Glomerular visceral epithelial cell (primary cell): ENCODE measurements at regions not wholly inside any gene's neighbourhood (a gene's known extent, or its start where the extent isn't known, plus 50 kb on each side); places are given as distances from the start of the nearest gene placed in this dataset.
A peak's percentile ranks its signal among the peaks of the same experiment; 100 is the strongest.
"Not testable (repeated sequence)": the region's sequence is repeated elsewhere in the genome, so short reads cannot be mapped to it uniquely, and the experiment has no call there.

Experiments used
- DNase-seq: peaks from one replicate; pipeline ENCODE4 v3.0.0-alpha.2; 2016; ENCODE audit errors: extremely low spot score

GRCh38 chr18:45342166-45342565 is 273.1 kb upstream of the SLC14A2 start:
- DNase-seq, result no peak

- DNase-seq, result no peak
These were observed 272.6 kb upstream of the SLC14A2 start for GRCh38 chr18:45342653-45343052.

GRCh38 chr18:45343365-45343764 is 271.9 kb upstream of the SLC14A2 start:
- no peak for DNase-seq

- not testable (repeated sequence) for DNase-seq
These were observed 270.6 kb upstream of the SLC14A2 start for GRCh38 chr18:45344680-45345079.

GRCh38 chr18:45349019-45349418 is 266.3 kb upstream of the SLC14A2 start:
- DNase-seq, result no peak

- no peak for DNase-seq
These were observed 265.8 kb upstream of the SLC14A2 start for GRCh38 chr18:45349467-45349866.

- no peak for DNase-seq
These were observed 264.7 kb upstream of the SLC14A2 start for GRCh38 chr18:45350404-45351156.

GRCh38 chr18:45352874-45353273 is 262.4 kb upstream of the SLC14A2 start:
- DNase-seq, result no peak

GRCh38 chr18:45353530-45353929 is 261.7 kb upstream of the SLC14A2 start:
- DNase-seq, result no peak

- no peak for DNase-seq
These were observed 259.2 kb upstream of the SLC14A2 start for GRCh38 chr18:45355944-45356520.

GRCh38 chr18:45357686-45358470 is 257.4 kb upstream of the SLC14A2 start:
- no peak for DNase-seq

- DNase-seq, result peak; percentile 31
These were observed 255.8 kb upstream of the SLC14A2 start for GRCh38 chr18:45359275-45360009.

- no peak for DNase-seq
These were observed 254.0 kb upstream of the SLC14A2 start for GRCh38 chr18:45361125-45361851.

GRCh38 chr18:45363196-45363595 is 252.1 kb upstream of the SLC14A2 start:
- no peak for DNase-seq

- no peak for DNase-seq
These were observed 249.4 kb upstream of the SLC14A2 start for GRCh38 chr18:45365835-45366234.

GRCh38 chr18:45370255-45371010 is 244.8 kb upstream of the SLC14A2 start:
- DNase-seq, result no peak

- no peak for DNase-seq
These were observed 241.9 kb upstream of the SLC14A2 start for GRCh38 chr18:45373286-45373880.

- no peak for DNase-seq
These were observed 241.0 kb upstream of the SLC14A2 start for GRCh38 chr18:45374236-45374635.

GRCh38 chr18:45374878-45375630 is 240.2 kb upstream of the SLC14A2 start:
- DNase-seq, result no peak

- DNase-seq, result no peak
These were observed 239.1 kb upstream of the SLC14A2 start for GRCh38 chr18:45376193-45376592.
